AG04449 (cell line): ENCODE measurements at regions not wholly inside any gene's neighbourhood (a gene's known extent, or its start where the extent isn't known, plus 50 kb on each side); places are given as distances from the start of the nearest gene placed in this dataset.

ENCODE experiments used
- CTCF ChIA-PET: fragments of 350-600 bp; formaldehyde crosslinking; extraction: SDS; loops from one replicate; lab custom pipeline; 2021; ENCODE audit warnings: antibody characterized with exemption; lab: Yijun Ruan, JAX
- POLR2A ChIA-PET: fragments of 400-600, 350-600 bp; formaldehyde crosslinking; extraction: SDS; loops from one replicate; lab custom pipeline; 2020; ENCODE audit warnings: antibody characterized with exemption, inconsistent platforms; lab: Yijun Ruan, JAX
- DNase-seq: peaks from one replicate; pipeline ENCODE4 v3.0.0-alpha.2; 2010; ENCODE audit warnings: low read depth, low spot score
- H3K4me3 ChIP-seq: 2 replicates; pipeline ENCODE4 v1.5.1; 2011; ENCODE audit warnings: low read depth, mild to moderate bottlenecking, control low read depth, low read length
- CTCF ChIP-seq: IDR thresholded peaks from one replicate; pipeline ENCODE4 v1.5.1; 2011; ENCODE audit warnings: mild to moderate bottlenecking, moderate library complexity, low read length, control low read depth, inconsistent platforms; ENCODE audit not compliant: insufficient read depth; ENCODE audit errors: missing control alignments

- no peak overlapping the region for H3K4me3 ChIP-seq
- DNase-seq, result no peak
- POLR2A ChIA-PET, result no interaction called here
- CTCF ChIA-PET, result no interaction called here
- TF ChIP-seq CTCF, result no peak
Measured at GRCh38 chr6:150668900-150669302, 69.2 kb downstream of the PLEKHG1 start.

- DNase-seq, result no peak
- POLR2A ChIA-PET, result no interaction called here
- H3K4me3 ChIP-seq, result no peak overlapping the region
- CTCF ChIA-PET, result no interaction called here
- no peak for TF ChIP-seq CTCF
Measured at GRCh38 chr6:150670311-150670710, 70.6 kb downstream of the PLEKHG1 start.

GRCh38 chr6:150672800-150673199, 73.1 kb downstream of the PLEKHG1 start:
- CTCF ChIA-PET, result no interaction called here
- no peak for DNase-seq
- POLR2A ChIA-PET, result no interaction called here
- no peak for TF ChIP-seq CTCF
- no peak overlapping the region for H3K4me3 ChIP-seq

- H3K4me3 ChIP-seq, result no peak overlapping the region
- no peak for TF ChIP-seq CTCF
- ChIA-PET POLR2A (no interaction called here), CTCF (no interaction called here)
- DNase-seq, result no peak
Measured at GRCh38 chr6:150673720-150674346, 74.1 kb downstream of the PLEKHG1 start.

GRCh38 chr6:150676344-150676743, 76.7 kb downstream of the PLEKHG1 start:
- CTCF ChIA-PET, result no interaction called here
- no peak for DNase-seq

GRCh38 chr6:150676772-150677171, 77.1 kb downstream of the PLEKHG1 start:
- no peak for DNase-seq
- TF ChIP-seq CTCF, result no peak
- POLR2A ChIA-PET, result no interaction called here
- CTCF ChIA-PET, result no interaction called here
- no peak overlapping the region for H3K4me3 ChIP-seq

More at GRCh38 chr6:150676344-150676743, 76.7 kb downstream of the PLEKHG1 start:
- TF ChIP-seq CTCF, result no peak
- POLR2A ChIA-PET, result no interaction called here
- H3K4me3 ChIP-seq, result no peak overlapping the region
